ENCODE measurements at regions not wholly inside any gene's neighbourhood (a gene's known extent, or its start where the extent isn't known, plus 50 kb on each side); places are given as distances from the start of the nearest gene placed in this dataset.

- DNase-seq, result no peak
Observed at GRCh38 chr11:17157761-17158160, 50.0 kb downstream of the PIK3C2A start.

GRCh38 chr11:17156283-17156682 is 51.5 kb downstream of the PIK3C2A start:
- DNase-seq, result no peak

GRCh38 chr11:17154409-17155159 is 53.2 kb downstream of the PIK3C2A start:
- peak; percentile 52 for DNase-seq

- DNase-seq, result no peak
Observed at GRCh38 chr11:17153757-17154156, 54.0 kb downstream of the PIK3C2A start.

GRCh38 chr11:17152306-17152705 is 55.5 kb downstream of the PIK3C2A start:
- DNase-seq, result no peak

GRCh38 chr11:17150521-17150920 is 57.3 kb downstream of the PIK3C2A start:
- no peak for DNase-seq

GRCh38 chr11:17148536-17148935 is 59.2 kb downstream of the PIK3C2A start:
- no peak for DNase-seq

- no peak for DNase-seq
Observed at GRCh38 chr11:17145972-17146371, 61.8 kb downstream of the PIK3C2A start.

- no peak for DNase-seq
Observed at GRCh38 chr11:17142450-17142849, 65.0 kb upstream of the RPS13 start.

- DNase-seq, result no peak
Observed at GRCh38 chr11:17141156-17141555, 63.7 kb upstream of the RPS13 start.

GRCh38 chr11:17138562-17138961 is 61.1 kb upstream of the RPS13 start:
- no peak for DNase-seq

GRCh38 chr11:17135916-17136683 is 58.6 kb upstream of the RPS13 start:
- no peak for DNase-seq

- no peak for DNase-seq
Observed at GRCh38 chr11:17132654-17133053, 55.2 kb upstream of the RPS13 start.

- DNase-seq, result no peak
Observed at GRCh38 chr11:17129003-17129402, 51.5 kb upstream of the RPS13 start.
